IMR-90 (cell line): ENCODE measurements at regions not wholly inside any gene's neighbourhood (a gene's known extent, or its start where the extent isn't known, plus 50 kb on each side); places are given as distances from the start of the nearest gene placed in this dataset.

Experiments
- MAFK ChIP-seq: IDR thresholded peaks from 2 replicates; pipeline ENCODE4 v1.6.1; 2012; ENCODE audit warnings: low read depth, low read length, improper control_type of control experiment
- POLR2A ChIP-seq: IDR thresholded peaks from 2 replicates; pipeline ENCODE4 v1.6.1; 2012; ENCODE audit warnings: mild to moderate bottlenecking, low read depth, low read length
- RAD21 ChIP-seq: IDR thresholded peaks from 2 replicates; pipeline ENCODE4 v1.6.1; 2012; ENCODE audit warnings: low read length, improper control_type of control experiment
- TF ChIP-seq, protein P1 (sequence below): conservative IDR thresholded peaks from 2 replicates; pipeline ENCODE4 v1.5.1; 2012; ENCODE audit warnings: mild to moderate bottlenecking, low read depth, low read length, improper control_type of control experiment

DNA sequence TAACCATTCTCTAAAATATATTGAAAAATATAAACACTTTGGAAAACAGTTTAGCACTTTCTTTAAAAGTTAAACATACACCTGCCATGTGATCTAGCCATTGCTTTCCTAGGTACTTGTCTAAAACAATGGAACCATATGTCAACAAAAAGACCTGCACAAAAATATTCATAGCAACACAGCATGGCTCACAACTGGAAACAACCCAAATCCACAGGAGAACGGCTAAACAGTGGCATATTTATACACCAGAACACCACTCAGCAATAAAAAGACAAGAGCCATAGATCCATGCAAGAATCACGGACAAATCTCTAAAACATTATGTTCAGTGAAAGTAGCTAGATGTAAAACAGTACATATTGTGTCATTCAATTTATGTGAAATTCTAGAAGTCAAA, 221.3 kb upstream of the UBE2E2 start:
- TF ChIP-seq, protein P1, sequence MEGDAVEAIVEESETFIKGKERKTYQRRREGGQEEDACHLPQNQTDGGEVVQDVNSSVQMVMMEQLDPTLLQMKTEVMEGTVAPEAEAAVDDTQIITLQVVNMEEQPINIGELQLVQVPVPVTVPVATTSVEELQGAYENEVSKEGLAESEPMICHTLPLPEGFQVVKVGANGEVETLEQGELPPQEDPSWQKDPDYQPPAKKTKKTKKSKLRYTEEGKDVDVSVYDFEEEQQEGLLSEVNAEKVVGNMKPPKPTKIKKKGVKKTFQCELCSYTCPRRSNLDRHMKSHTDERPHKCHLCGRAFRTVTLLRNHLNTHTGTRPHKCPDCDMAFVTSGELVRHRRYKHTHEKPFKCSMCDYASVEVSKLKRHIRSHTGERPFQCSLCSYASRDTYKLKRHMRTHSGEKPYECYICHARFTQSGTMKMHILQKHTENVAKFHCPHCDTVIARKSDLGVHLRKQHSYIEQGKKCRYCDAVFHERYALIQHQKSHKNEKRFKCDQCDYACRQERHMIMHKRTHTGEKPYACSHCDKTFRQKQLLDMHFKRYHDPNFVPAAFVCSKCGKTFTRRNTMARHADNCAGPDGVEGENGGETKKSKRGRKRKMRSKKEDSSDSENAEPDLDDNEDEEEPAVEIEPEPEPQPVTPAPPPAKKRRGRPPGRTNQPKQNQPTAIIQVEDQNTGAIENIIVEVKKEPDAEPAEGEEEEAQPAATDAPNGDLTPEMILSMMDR, result no peak
- TF ChIP-seq POLR2A (no peak), MAFK (no peak), RAD21 (no peak)
